ENCODE measurements at regions not wholly inside any gene's neighbourhood (a gene's known extent, or its start where the extent isn't known, plus 50 kb on each side); places are given as distances from the start of the nearest gene placed in this dataset.

DNA sequence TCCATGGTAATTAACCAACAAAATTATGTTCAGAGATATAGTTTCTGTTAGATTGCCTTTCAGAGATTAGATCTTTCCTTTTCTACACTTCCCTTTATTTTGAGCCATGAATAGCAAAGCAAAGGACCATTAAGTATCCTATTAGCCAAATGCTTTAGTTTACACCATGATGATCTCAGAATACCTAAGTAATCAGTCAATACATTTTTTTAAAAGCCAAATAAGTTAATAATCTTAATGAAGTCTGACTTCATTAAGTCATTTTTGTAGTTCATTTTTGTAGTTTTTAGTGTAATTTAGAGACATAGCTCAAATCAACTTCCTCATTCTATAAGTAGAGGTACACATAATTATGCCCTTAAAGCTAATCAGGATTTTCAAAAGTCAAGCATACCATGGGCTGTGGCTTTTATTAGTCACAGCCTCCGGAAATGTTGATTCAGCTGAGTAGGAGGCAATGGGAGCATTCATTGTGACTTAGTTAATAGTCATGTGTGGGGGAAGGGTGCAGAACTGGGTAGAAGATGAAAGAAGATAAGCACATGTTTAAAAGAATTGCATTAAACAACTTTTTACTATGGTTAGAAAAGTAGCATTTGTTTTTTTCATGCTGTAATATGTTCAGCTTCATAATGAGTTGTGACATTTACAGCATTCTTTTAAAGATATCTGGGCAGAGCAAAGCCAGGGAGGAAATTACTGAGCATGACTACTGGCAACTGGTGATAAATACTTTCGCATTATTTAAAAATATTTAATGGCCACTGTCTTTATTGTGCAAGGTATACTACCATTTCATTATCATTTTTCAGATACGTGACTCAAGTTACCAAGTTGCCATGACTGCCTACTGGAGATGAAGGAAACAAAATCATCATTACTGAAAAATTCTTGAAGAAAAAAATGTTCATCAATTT lies 57.3 kb upstream of the CCDC71L start:
- H3F3A ChIP-seq (ENCODE audit: low read depth): no peaks in the 10 kb centered on the region
- Mint-ChIP-seq H3K4me1 (peaks cover 3% of the 10 kb centered on the region), H3K4me3 (no peak overlapping the region), H3K36me3 (no peaks in the 10 kb centered on the region), H3K27ac (no peak overlapping the region), H3K9me3 (peaks cover 2% of the 10 kb centered on the region), H3K27me3 (ENCODE audit: insufficient read depth, low read depth) (no peaks in the 10 kb centered on the region)
- H3K4me1 ChIP-seq: peaks cover 6% of the 10 kb centered on the region
- H2AFZ ChIP-seq (replicated peaks): no peak overlapping the region
- no peaks in the 10 kb centered on the region for H4K20me1 ChIP-seq (ENCODE audit: low read depth)
- H3K27me3 ChIP-seq: no peaks in the 10 kb centered on the region
- no peaks in the 10 kb centered on the region for H3K36me3 ChIP-seq
- TF ChIP-seq EZH2 (IDR thresholded peaks at IDR 0.05): no peak
- TF ChIP-seq, protein P1, sequence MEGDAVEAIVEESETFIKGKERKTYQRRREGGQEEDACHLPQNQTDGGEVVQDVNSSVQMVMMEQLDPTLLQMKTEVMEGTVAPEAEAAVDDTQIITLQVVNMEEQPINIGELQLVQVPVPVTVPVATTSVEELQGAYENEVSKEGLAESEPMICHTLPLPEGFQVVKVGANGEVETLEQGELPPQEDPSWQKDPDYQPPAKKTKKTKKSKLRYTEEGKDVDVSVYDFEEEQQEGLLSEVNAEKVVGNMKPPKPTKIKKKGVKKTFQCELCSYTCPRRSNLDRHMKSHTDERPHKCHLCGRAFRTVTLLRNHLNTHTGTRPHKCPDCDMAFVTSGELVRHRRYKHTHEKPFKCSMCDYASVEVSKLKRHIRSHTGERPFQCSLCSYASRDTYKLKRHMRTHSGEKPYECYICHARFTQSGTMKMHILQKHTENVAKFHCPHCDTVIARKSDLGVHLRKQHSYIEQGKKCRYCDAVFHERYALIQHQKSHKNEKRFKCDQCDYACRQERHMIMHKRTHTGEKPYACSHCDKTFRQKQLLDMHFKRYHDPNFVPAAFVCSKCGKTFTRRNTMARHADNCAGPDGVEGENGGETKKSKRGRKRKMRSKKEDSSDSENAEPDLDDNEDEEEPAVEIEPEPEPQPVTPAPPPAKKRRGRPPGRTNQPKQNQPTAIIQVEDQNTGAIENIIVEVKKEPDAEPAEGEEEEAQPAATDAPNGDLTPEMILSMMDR (IDR thresholded peaks at IDR 0.05): no peak
- no peak for TF ChIP-seq EZH2phosphoT487 (IDR thresholded peaks at IDR 0.05)
- H3K4me3 ChIP-seq: no peak overlapping the region
- H3K9me3 ChIP-seq (ENCODE audit: low read depth): no peaks in the 10 kb centered on the region
- no peaks in the 10 kb centered on the region for H3K79me2 ChIP-seq (ENCODE audit: low read depth)
- no peak overlapping the region for H3K4me2 ChIP-seq
- no peak overlapping the region for H3K27ac ChIP-seq
- H3K9ac ChIP-seq: no peak overlapping the region
- DNase-seq (ENCODE audit: low spot score): no peak

DNA sequence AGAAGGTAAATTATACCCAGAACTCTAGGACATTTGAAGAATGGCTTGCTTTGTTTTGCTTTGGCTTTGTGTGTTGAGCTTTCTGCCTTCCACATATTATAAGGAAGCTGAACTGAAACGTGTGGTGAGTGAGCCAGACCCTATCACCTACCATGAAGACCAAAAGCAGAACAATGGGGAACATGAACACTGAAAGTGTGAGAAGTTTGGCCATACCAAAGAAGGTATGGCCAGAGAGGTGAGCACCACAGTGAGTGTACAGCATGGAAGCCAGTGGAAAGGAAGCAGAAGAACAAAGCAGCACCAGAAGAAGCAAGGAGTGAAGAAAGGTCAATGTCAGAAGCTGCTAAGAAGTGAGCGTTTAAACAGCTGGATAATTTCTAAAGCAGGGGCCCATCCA lies 59.7 kb upstream of the CCDC71L start:
- DNase-seq (ENCODE audit: low spot score): no peak
- no peaks in the 10 kb centered on the region for H4K20me1 ChIP-seq (ENCODE audit: low read depth)
- H3K9ac ChIP-seq: no peak overlapping the region
- no peak overlapping the region for H3K4me3 ChIP-seq
- no peak overlapping the region for H3K4me2 ChIP-seq
- H2AFZ ChIP-seq (replicated peaks): no peak overlapping the region
- no peak overlapping the region for H3K27ac ChIP-seq
- H3K36me3 ChIP-seq: no peaks in the 10 kb centered on the region
- H3K27me3 Mint-ChIP-seq (ENCODE audit: insufficient read depth, low read depth): no peaks in the 10 kb centered on the region
- peaks cover 2% of the 10 kb centered on the region for H3K9me3 Mint-ChIP-seq
- peaks cover 13% of the 10 kb centered on the region for H3K4me1 Mint-ChIP-seq
- H3K27ac Mint-ChIP-seq: no peak overlapping the region
- no peak overlapping the region for H3K4me3 Mint-ChIP-seq
- no peaks in the 10 kb centered on the region for H3K9me3 ChIP-seq (ENCODE audit: low read depth)
- TF ChIP-seq EZH2 (IDR thresholded peaks at IDR 0.05) (no peak), EZH2phosphoT487 (IDR thresholded peaks at IDR 0.05) (no peak)
- TF ChIP-seq, protein P1 (IDR thresholded peaks at IDR 0.05): no peak
- H3F3A ChIP-seq (ENCODE audit: low read depth): no peaks in the 10 kb centered on the region
- no peaks in the 10 kb centered on the region for H3K27me3 ChIP-seq
- H3K4me1 ChIP-seq: peaks cover 12% of the 10 kb centered on the region
- no peaks in the 10 kb centered on the region for H3K36me3 Mint-ChIP-seq
- no peaks in the 10 kb centered on the region for H3K79me2 ChIP-seq (ENCODE audit: low read depth)

- Mint-ChIP-seq H3K4me1 (peaks cover 13% of the 10 kb centered on the region), H3K36me3 (no peaks in the 10 kb centered on the region), H3K27me3 (ENCODE audit: insufficient read depth, low read depth) (no peaks in the 10 kb centered on the region), H3K4me3 (no peak overlapping the region), H3K27ac (no peak overlapping the region), H3K9me3 (peaks cover 5% of the 10 kb centered on the region)
- Histone ChIP-seq H4K20me1 (ENCODE audit: low read depth) (no peaks in the 10 kb centered on the region), H3K79me2 (ENCODE audit: low read depth) (no peaks in the 10 kb centered on the region), H3K9ac (no peak overlapping the region), H3K9me3 (ENCODE audit: low read depth) (no peaks in the 10 kb centered on the region), H3F3A (ENCODE audit: low read depth) (no peaks in the 10 kb centered on the region), H3K4me3 (no peak overlapping the region), H3K36me3 (no peaks in the 10 kb centered on the region), H3K4me1 (peaks cover 12% of the 10 kb centered on the region), H3K27ac (no peak overlapping the region), H3K4me2 (no peak overlapping the region), H3K27me3 (no peaks in the 10 kb centered on the region), H2AFZ (replicated peaks) (no peak overlapping the region)
- TF ChIP-seq, protein P1 (IDR thresholded peaks at IDR 0.05): no peak
- TF ChIP-seq EZH2phosphoT487 (IDR thresholded peaks at IDR 0.05): no peak
- no peak for TF ChIP-seq EZH2 (IDR thresholded peaks at IDR 0.05)
- DNase-seq (ENCODE audit: low spot score): no peak
Observed at GRCh38 chr7:106721816-106722785, 61.1 kb upstream of the CCDC71L start.
